SK-N-SH treated with all-trans-retinoic acid at 6 μM for 48 hours (cell line): ENCODE measurements at regions not wholly inside any gene's neighbourhood (a gene's known extent, or its start where the extent isn't known, plus 50 kb on each side); places are given as distances from the start of the nearest gene placed in this dataset.

ENCODE experiments used
- ATAC-seq: fragments of 200-7000 bp; cut with Tn5 transposase; 3 replicates; pipeline ENCODE4 v1.9.1; 2020; ENCODE audit warnings: mild to moderate bottlenecking, moderate library complexity
- ARNTL ChIP-seq: fragments of 450-650 bp; formaldehyde crosslinking; IDR thresholded peaks from 2 replicates; pipeline ENCODE4 v1.5.0; 2020; ENCODE audit warnings: low read depth, mild to moderate bottlenecking, moderate library complexity, borderline replicate concordance
- BACH2 ChIP-seq: fragments of 250-450 bp; sonication (Bioruptor Pico); IDR thresholded peaks from 2 replicates; pipeline ENCODE4 v1.9.0; 2021; ENCODE audit warnings: mild to moderate bottlenecking, borderline replicate concordance
- CREB5 ChIP-seq: fragments of 250-450 bp; sonication (Bioruptor Pico); IDR thresholded peaks from 2 replicates; pipeline ENCODE4 v1.5.1; 2020; ENCODE audit warnings: low read depth, mild to moderate bottlenecking, moderate library complexity
- CSDC2 ChIP-seq: fragments of 250-450 bp; sonication (Bioruptor Pico); IDR thresholded peaks from 2 replicates; pipeline ENCODE4 v1.5.0; 2020; ENCODE audit warnings: mild to moderate bottlenecking, moderate library complexity
- CSRNP3 ChIP-seq: fragments of 250-450 bp; sonication (Bioruptor Pico); IDR thresholded peaks from 2 replicates; pipeline ENCODE4 v1.5.1; 2021; ENCODE audit warnings: mild to moderate bottlenecking, moderate library complexity
- ESRRG ChIP-seq: fragments of 250-450 bp; sonication (Bioruptor Pico); IDR thresholded peaks from 2 replicates; pipeline ENCODE4 v1.6.1; 2021; ENCODE audit warnings: mild to moderate bottlenecking
- GLIS3 ChIP-seq: fragments of 250-450 bp; sonication (Bioruptor Pico); IDR thresholded peaks from 2 replicates; pipeline ENCODE4 v1.5.0; 2020; ENCODE audit warnings: mild to moderate bottlenecking, moderate library complexity
- ISL1 ChIP-seq: fragments of 250-450 bp; sonication (Bioruptor Pico); IDR thresholded peaks from 2 replicates; pipeline ENCODE4 v2.1.2; 2022; ENCODE audit warnings: mild to moderate bottlenecking, moderate library complexity
- OSR1 ChIP-seq: fragments of 250-450 bp; sonication (Bioruptor Pico); IDR thresholded peaks from 2 replicates; pipeline ENCODE4 v1.8.0; 2022; ENCODE audit warnings: moderate library complexity, mild to moderate bottlenecking, inconsistent platforms
- PATZ1 ChIP-seq: fragments of 250-450 bp; sonication (Bioruptor Pico); IDR thresholded peaks from 2 replicates; pipeline ENCODE4 v1.8.0; 2020; ENCODE audit warnings: mild to moderate bottlenecking, moderate library complexity, borderline replicate concordance
- POU6F1 ChIP-seq: fragments of 250-450 bp; sonication (Bioruptor Pico); IDR thresholded peaks from 2 replicates; pipeline ENCODE4 v1.8.0; 2021; ENCODE audit warnings: low read depth, mild to moderate bottlenecking, moderate library complexity, borderline replicate concordance
- PPARA ChIP-seq: fragments of 250-450 bp; sonication (Bioruptor Pico); IDR thresholded peaks from 2 replicates; pipeline ENCODE4 v1.5.0; 2020; ENCODE audit warnings: mild to moderate bottlenecking, borderline replicate concordance
- RARB ChIP-seq: fragments of 250-450 bp; sonication (Bioruptor Pico); IDR thresholded peaks from 2 replicates; pipeline ENCODE4 v1.8.0; 2021; ENCODE audit warnings: mild to moderate bottlenecking, moderate library complexity
- SNAI2 ChIP-seq: fragments of 250-450 bp; sonication (Bioruptor Pico); IDR thresholded peaks from 2 replicates; pipeline ENCODE4 v1.5.0; 2020; ENCODE audit warnings: mild to moderate bottlenecking, moderate library complexity
- TCF4 ChIP-seq: fragments of 250-450 bp; sonication (Bioruptor Pico); IDR thresholded peaks from 2 replicates; pipeline ENCODE4 v1.8.0; 2021; ENCODE audit warnings: mild to moderate bottlenecking, moderate library complexity, borderline replicate concordance
- TOX ChIP-seq: fragments of 250-450 bp; sonication (Bioruptor Pico); IDR thresholded peaks from 2 replicates; pipeline ENCODE4 v1.8.0; 2021; ENCODE audit warnings: mild to moderate bottlenecking, moderate library complexity, borderline replicate concordance
- TSHZ2 ChIP-seq: fragments of 250-450 bp; sonication (Bioruptor Pico); IDR thresholded peaks from 2 replicates; pipeline ENCODE4 v1.5.0; 2020; ENCODE audit warnings: mild to moderate bottlenecking, moderate library complexity
- ZFP3 ChIP-seq: fragments of 250-450 bp; sonication (Bioruptor Pico); IDR thresholded peaks from 2 replicates; pipeline ENCODE4 v1.5.0; 2020; ENCODE audit warnings: mild to moderate bottlenecking, moderate library complexity
- ZFP30 ChIP-seq: fragments of 450-650 bp; formaldehyde crosslinking; IDR thresholded peaks from 2 replicates; pipeline ENCODE4 v1.5.0; 2022; ENCODE audit warnings: mild to moderate bottlenecking, moderate library complexity
- ZNF565 ChIP-seq: fragments of 450-650 bp; formaldehyde crosslinking; conservative IDR thresholded peaks from 2 replicates; pipeline ENCODE4 v1.5.0; 2020; ENCODE audit warnings: low read depth, mild to moderate bottlenecking, moderate library complexity
- ZNF8 ChIP-seq: fragments of 450-650 bp; formaldehyde crosslinking; IDR thresholded peaks from 2 replicates; pipeline ENCODE4 v1.5.0; 2020; ENCODE audit warnings: mild to moderate bottlenecking, moderate library complexity

- TF ChIP-seq ARNTL (CRISPR knock-in tag) (no peak), TSHZ2 (CRISPR knock-in tag) (no peak), ZNF565 (no peak), BACH2 (CRISPR knock-in tag) (no peak), TOX (CRISPR knock-in tag) (no peak), SNAI2 (CRISPR knock-in tag) (no peak), PATZ1 (CRISPR knock-in tag) (no peak), ESRRG (CRISPR knock-in tag) (no peak), RARB (CRISPR knock-in tag) (no peak), ISL1 (CRISPR knock-in tag) (no peak), ZFP30 (CRISPR knock-in tag) (no peak), CSRNP3 (CRISPR knock-in tag) (no peak)
- no peak for ATAC-seq
These were observed 170.6 kb upstream of the NCK2 start for GRCh38 chr2:105573910-105574655.

GRCh38 chr2:105573490-105573889, 171.2 kb upstream of the NCK2 start:
- TF ChIP-seq GLIS3 (no peak), CSDC2 (CRISPR knock-in tag) (no peak), TSHZ2 (CRISPR knock-in tag) (no peak), ZNF565 (no peak), ISL1 (CRISPR knock-in tag) (no peak), POU6F1 (CRISPR knock-in tag) (no peak), ARNTL (CRISPR knock-in tag) (no peak), CREB5 (CRISPR knock-in tag) (no peak), ZFP3 (CRISPR knock-in tag) (no peak), PATZ1 (CRISPR knock-in tag) (no peak), PPARA (CRISPR knock-in tag) (no peak), RARB (CRISPR knock-in tag) (no peak), ZFP30 (CRISPR knock-in tag) (no peak), OSR1 (CRISPR knock-in tag) (no peak), TOX (CRISPR knock-in tag) (no peak), TCF4 (CRISPR knock-in tag) (no peak), BACH2 (CRISPR knock-in tag) (no peak), ZNF8 (CRISPR knock-in tag) (no peak)
- no peak for ATAC-seq
